Cerebellar nuclear complex (tissue), 1 donor: ENCODE measurements at regions not wholly inside any gene's neighbourhood (a gene's known extent, or its start where the extent isn't known, plus 50 kb on each side); places are given as distances from the start of the nearest gene placed in this dataset.
"Not testable (repeated sequence)": the region's sequence is repeated elsewhere in the genome, so short reads cannot be mapped to it uniquely, and the experiment has no call there.

Source experiments
- DNase-seq, 2 experiments: peaks; one replicate each; lab custom pipeline; 2025; lab: John Stamatoyannopoulos, UW

- no peak for DNase-seq
These were observed 102.1 kb upstream of the GPR6 start for GRCh38 chr6:109875973-109876372.

GRCh38 chr6:109877028-109878004, 100.8 kb upstream of the GPR6 start:
- DNase-seq: no peak

GRCh38 chr6:109878005-109878690, 100.0 kb upstream of the GPR6 start:
- not testable (repeated sequence) for DNase-seq

DNA sequence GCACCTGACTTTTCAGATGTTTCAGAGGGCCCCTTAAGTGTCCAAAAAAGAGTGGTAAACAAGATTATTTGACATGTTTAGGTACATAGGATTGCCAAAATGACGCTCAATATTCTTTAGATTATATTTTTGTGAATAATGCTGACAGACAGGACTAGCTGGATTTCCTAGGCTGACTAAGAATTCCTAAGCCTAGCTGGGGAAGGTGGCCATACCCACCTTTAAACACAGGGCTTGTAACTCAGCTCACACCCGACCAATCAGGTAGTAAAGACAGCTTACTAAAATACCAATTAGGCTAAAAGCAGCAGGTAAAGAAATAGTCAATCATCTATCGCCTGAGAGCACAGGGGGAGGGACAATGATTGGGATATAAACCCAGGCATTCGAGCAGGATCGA, 99.0 kb upstream of the GPR6 start:
- not testable (repeated sequence) for DNase-seq

- no peak for DNase-seq
These were observed 98.6 kb upstream of the GPR6 start for GRCh38 chr6:109879521-109879920.

DNA sequence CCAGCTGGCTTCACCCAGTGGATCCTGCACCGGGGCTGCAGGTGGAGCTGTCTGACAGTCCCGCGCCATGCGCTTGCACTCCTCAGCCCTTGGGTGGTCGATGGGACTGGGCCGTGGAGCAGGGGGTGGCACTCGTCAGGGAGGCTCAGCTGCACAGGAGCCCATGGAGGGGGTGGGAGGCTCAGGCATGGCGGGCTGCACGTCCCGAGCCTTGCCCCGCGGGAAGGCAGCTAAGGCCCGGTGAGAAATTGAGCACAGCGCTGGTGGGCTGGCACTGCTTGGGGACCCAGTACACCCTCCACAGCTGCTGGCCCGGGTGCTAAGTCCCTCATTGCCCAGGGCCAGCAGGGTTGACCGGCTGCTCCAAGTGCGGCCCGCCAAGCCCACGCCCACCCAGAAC, 97.0 kb upstream of the GPR6 start:
- not testable (repeated sequence) for DNase-seq

DNA sequence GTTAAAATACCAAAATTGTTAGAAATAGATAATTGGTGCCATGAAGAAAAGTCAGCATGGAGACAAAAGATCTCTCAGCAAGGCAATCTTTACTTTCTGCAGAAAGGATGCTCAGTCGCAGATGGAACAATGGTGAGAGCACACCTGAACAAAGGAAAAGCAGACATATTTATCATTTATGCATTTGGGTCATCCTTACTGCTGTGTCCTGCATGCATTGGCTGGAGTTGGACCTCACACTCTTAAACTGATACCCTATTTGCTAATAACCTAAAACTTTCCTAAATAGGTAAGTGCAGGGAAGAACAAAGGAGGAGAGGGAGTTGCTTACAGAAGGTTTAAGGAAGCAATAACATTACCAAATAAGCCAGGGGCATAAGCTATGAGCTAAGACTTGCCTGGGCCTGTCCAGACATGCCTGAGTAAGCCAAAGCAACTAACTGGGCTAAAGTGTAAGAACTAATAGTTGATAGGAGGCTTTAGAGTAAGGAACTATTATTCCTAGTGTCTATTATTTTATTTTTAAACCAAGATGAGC, 96.1 kb upstream of the GPR6 start:
- not testable (repeated sequence) for DNase-seq

GRCh38 chr6:109891924-109892323, 86.2 kb upstream of the GPR6 start:
- DNase-seq: no peak

GRCh38 chr6:109892451-109893435, 85.4 kb upstream of the GPR6 start:
- peak; percentile 66 to 82 for DNase-seq

- no peak for DNase-seq
These were observed 84.5 kb upstream of the GPR6 start for GRCh38 chr6:109893606-109894005.

GRCh38 chr6:109894181-109894580, 83.9 kb upstream of the GPR6 start:
- DNase-seq: no peak

DNA sequence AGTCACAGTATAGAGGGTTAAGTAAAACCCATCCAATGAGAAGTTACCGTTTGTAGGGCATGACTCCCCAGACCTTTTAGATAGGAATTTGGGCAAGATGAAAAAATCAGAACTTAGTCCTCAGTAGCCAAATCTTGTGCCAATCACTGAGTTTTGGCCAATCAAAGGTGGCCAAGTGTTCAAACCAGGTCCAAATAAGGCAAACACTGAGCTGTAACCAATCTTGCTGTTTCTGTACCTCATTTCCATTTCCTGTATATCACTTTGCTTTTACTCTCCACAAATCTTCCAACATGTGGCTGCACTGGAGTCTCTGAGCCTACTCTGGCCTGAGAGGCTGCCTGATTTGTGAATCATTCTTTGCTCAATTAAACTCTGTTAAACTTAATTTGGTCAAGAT, 81.8 kb upstream of the GPR6 start:
- DNase-seq: no peak

- DNase-seq: no peak
These were observed 81.1 kb upstream of the GPR6 start for GRCh38 chr6:109897025-109897424.

- no peak for DNase-seq
These were observed 80.5 kb upstream of the GPR6 start for GRCh38 chr6:109897561-109898080.

DNA sequence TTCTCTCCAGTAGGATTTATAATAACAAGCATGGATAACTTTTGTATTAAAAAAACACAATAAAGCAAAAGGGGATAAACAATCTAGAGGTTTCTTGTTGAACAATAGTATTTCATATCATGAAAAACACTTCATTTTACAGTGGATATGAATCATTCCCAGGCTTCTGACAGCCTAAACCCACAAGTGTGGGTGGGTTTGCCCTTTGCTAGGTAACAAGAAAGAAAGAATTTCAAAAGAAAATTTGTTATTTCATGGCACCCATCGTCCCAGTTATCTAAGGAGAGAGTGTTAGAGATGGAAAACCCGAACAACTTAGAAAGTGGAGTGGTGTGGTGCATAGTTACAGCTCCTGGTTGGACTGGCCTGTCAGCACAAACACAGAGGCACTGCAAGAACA, 76.1 kb upstream of the GPR6 start:
- DNase-seq: no peak

- DNase-seq: no peak
These were observed 75.2 kb upstream of the GPR6 start for GRCh38 chr6:109902870-109903269.

DNA sequence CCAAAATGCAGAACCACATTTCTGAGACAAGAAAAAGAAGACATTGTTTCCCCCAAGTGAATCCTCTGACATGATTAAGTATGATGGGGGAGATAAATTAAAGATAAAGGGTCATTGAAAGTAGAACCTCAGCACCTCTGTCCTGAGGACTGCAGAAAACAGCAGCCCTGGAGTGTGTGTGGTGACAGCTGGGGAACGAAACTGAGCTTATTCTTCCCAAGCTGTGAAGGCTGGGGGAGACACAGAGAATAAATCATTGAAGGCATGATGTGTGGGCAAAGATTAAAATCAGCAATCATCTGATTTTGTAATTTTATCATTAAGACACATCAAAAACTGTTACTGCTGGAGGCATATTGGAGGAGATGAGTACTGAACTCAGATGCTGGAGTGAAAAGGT, 67.5 kb upstream of the GPR6 start:
- no peak for DNase-seq

- DNase-seq: no peak
These were observed 66.0 kb upstream of the GPR6 start for GRCh38 chr6:109912118-109912517.

DNA sequence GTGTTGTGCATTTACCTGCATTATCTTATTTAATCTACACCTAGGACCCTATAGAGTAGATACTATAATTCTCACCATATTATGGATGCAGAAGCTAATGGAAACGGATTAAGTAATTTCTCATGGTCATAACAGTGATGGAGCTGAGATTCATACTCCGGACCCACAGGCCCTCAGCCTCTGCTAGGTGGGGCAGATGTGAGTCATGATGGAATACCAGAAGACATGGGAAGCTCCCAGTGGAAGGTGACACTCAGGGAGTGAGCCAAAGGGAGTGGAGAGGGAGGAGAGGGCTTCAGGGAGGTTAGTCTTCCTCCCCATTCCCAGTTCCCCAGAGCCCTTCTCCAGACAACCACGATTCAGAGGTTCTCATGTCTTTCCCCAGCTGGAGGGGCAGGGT, 65.2 kb upstream of the GPR6 start:
- DNase-seq: no peak

GRCh38 chr6:109915748-109916147, 62.4 kb upstream of the GPR6 start:
- not testable (repeated sequence) for DNase-seq

GRCh38 chr6:109916759-109917158, 61.4 kb upstream of the GPR6 start:
- DNase-seq: no peak
